ENCODE measurements at regions not wholly inside any gene's neighbourhood (a gene's known extent, or its start where the extent isn't known, plus 50 kb on each side); places are given as distances from the start of the nearest gene placed in this dataset.

DNA sequence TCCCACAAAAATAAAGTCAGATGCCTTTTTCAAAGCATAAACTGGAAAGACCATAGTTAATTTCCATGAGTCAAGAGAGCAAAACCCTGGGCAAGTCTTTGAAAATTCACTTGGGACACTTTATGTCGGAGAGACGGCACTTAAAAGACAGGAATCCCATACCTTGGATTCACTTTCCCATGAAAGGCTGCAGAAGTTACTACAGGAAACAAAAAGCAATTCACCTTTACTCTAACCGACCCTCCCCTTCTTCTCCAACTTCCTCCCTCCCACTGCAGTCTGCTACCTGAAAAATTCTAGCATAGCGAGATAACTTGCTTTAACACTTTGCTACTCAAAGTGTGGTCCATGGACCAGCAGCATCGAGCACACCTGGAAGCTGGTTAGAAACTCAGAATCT is 539.1 kb upstream of the JAG1 start:
- Histone ChIP-seq H3K27me3 (ENCODE audit: insufficient read depth) (no peaks in the 10 kb centered on the region), H3K4me1 (ENCODE audit: control insufficient read depth in 1 of 2, insufficient read depth in 2 of 2, low read depth in 1 of 2, low read length in 1 of 2) (peaks cover 4 to 16% of the 10 kb centered on the region in 2 experiments), H3K4me3 (ENCODE audit: low read depth in 2 of 2, low read length in 1 of 2) (no peak overlapping the region), H2AFZ (ENCODE audit: low read depth) (no peak overlapping the region), H3K79me2 (ENCODE audit: insufficient read depth) (no peaks in the 10 kb centered on the region), H3K9me2 (no peaks in the 10 kb centered on the region), H3K9ac (no peak overlapping the region), H3K4me2 (no peak overlapping the region), H3K27ac (ENCODE audit: low read depth in 2 of 2, low read length in 1 of 2) (no peak overlapping the region), H3F3A (replicated peaks; ENCODE audit: insufficient read depth) (peaks cover 27% of the 10 kb centered on the region), H4K20me1 (ENCODE audit: insufficient read depth) (no peaks in the 10 kb centered on the region), H3K9me3 (no peaks in the 10 kb centered on the region), H3K36me3 (replicated peaks in 1 of 2; ENCODE audit: control insufficient read depth in 1 of 2, insufficient read depth in 2 of 2, low read length in 1 of 2) (no peaks in the 10 kb centered on the region)
- WGBS (ENCODE audit: low lambda C conversion rate), result 93% methylated on average over 5 of the region's 5 CpGs
- ChIA-PET CTCF (no interaction called here), POLR2A (no interaction called here)
- TF ChIP-seq YY1 (IDR thresholded peaks at IDR 0.05; ENCODE audit: low read depth) (no peak), ZBTB33 (IDR thresholded peaks at IDR 0.05; ENCODE audit: borderline replicate concordance, low read depth) (no peak), SMC3 (IDR thresholded peaks at IDR 0.05; ENCODE audit: low read depth, low read length) (no peak), RFX5 (IDR thresholded peaks at IDR 0.05; ENCODE audit: low read length) (no peak), MEF2A (IDR thresholded peaks at IDR 0.05; ENCODE audit: borderline replicate concordance, low read depth) (no peak), FOXJ3 (CRISPR knock-in tag; IDR thresholded peaks at IDR 0.05) (no peak), TAF1 (IDR thresholded peaks at IDR 0.05; ENCODE audit: borderline replicate concordance, low read depth, low read length) (no peak), MXI1 (IDR thresholded peaks at IDR 0.05; ENCODE audit: low read depth, low read length) (no peak), NFIC (IDR thresholded peaks at IDR 0.05; ENCODE audit: borderline replicate concordance) (no peak), RCOR1 (IDR thresholded peaks at IDR 0.05; ENCODE audit: low read length) (no peak), GATA2 (CRISPR knock-in tag; IDR thresholded peaks at IDR 0.05) (no peak), TEAD4 (IDR thresholded peaks at IDR 0.05; ENCODE audit: borderline replicate concordance, insufficient read depth) (no peak), FOXM1 (IDR thresholded peaks at IDR 0.05; ENCODE audit: low read depth) (no peak), ELF1 (IDR thresholded peaks at IDR 0.05) (no peak), FOSL2 (IDR thresholded peaks at IDR 0.05; ENCODE audit: borderline replicate concordance, low read depth) (no peak), SIN3A (IDR thresholded peaks at IDR 0.05; ENCODE audit: borderline replicate concordance, low read depth, low read length) (no peak), EP300 (IDR thresholded peaks at IDR 0.05; ENCODE audit: borderline replicate concordance in 1 of 2, low read depth in 1 of 2, low read length in 1 of 2) (no peak), IRF3 (IDR thresholded peaks at IDR 0.05; ENCODE audit: low read depth, low read length) (no peak)
- TF ChIP-seq, protein P1, sequence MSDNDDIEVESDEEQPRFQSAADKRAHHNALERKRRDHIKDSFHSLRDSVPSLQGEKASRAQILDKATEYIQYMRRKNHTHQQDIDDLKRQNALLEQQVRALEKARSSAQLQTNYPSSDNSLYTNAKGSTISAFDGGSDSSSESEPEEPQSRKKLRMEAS (IDR thresholded peaks at IDR 0.05; ENCODE audit: low read depth), result no peak
- no peak for DNase-seq
